Prostate gland (tissue), 2 donors: ENCODE measurements at regions not wholly inside any gene's neighbourhood (a gene's known extent, or its start where the extent isn't known, plus 50 kb on each side); places are given as distances from the start of the nearest gene placed in this dataset.

Experiments used
- DNase-seq: peaks from one replicate; pipeline ENCODE4 v3.0.0-alpha.2; 2019; ENCODE audit warnings: low spot score
- H3K27ac ChIP-seq, 2 donors: fragments of 200-600 bp; sonication (generic); 2 replicates each; pipeline ENCODE4 v1.5.1; 2017 to 2019
- H3K27me3 ChIP-seq: fragments of 200-600 bp; sonication (generic); replicated peaks from 2 replicates; pipeline ENCODE4 v1.5.1; 2019; ENCODE audit not compliant: insufficient read depth
- H3K36me3 ChIP-seq, 2 donors: fragments of 200-600 bp; sonication (generic); 1 replicate in 1 of 2; 2 replicates in 1 of 2; pipeline versions ENCODE4 v1.5.1 to v1.8.1; 2017 to 2019
- H3K4me1 ChIP-seq: fragments of 200-600 bp; sonication (generic); replicated peaks from 2 replicates; pipeline ENCODE4 v1.5.1; 2019
- H3K4me3 ChIP-seq, 2 donors: fragments of 200-600 bp; sonication (generic); 2 replicates each; pipeline ENCODE4 v1.5.1; 2017 to 2019
- H3K9me3 ChIP-seq: fragments of 200-600 bp; sonication (generic); 2 replicates; pipeline ENCODE4 v1.5.1; 2017
- POLR2A ChIP-seq: fragments of 450-650 bp; IDR thresholded peaks from one replicate; pipeline ENCODE4 v1.6.1; 2016; ENCODE audit warnings: antibody characterized with exemption, mild to moderate bottlenecking
- POLR2AphosphoS5 ChIP-seq: sonication (generic); formaldehyde crosslinking; IDR thresholded peaks from one replicate; pipeline ENCODE4 v1.6.1; 2017; ENCODE audit warnings: antibody characterized with exemption
- WGBS: methylation state at CpG from one replicate; pipeline ENCODE4 v1.1.5; 2018; 5-methylcytosine and 5-hydroxymethylcytosine counted together
- intact Hi-C: fragments of 100-400 bp; cut with DNase I; formaldehyde crosslinking; loops from one replicate; pipeline ENCODE4 v1.14.2; 2022
- TF ChIP-seq, protein P1 (sequence below), 4 experiments: fragments of 200-600 bp in 2 of 4; fragments of 450-650 bp in 2 of 4; sonication (generic) in 2 of 4; IDR thresholded peaks; 1 replicate in 3 of 4; 2 replicates in 1 of 4; pipeline ENCODE4 v1.5.1; 2016 to 2019; ENCODE audit warnings: antibody characterized with exemption in 4 of 4, mild to moderate bottlenecking in 2 of 4, moderate library complexity in 2 of 4

DNA sequence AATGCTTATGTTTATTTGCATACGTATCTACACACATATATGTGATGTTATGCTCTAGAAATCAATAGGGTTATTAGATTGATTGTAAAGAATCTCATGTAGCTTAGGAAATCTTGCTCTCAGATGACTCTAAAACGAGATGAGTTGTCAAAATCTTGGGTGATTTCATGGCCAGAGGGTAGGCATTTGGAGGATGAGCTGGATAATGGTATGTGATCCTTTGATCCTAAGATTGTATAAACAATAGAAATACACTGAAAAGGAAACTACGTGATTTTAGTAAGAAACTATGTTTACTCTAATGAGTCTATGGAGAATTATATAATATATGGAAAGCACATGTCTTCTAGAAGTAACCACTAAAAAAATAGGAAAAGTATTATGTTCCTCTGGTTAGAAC, 676.6 kb downstream of the NSUN3 start:
- Histone ChIP-seq H3K27me3 (no peaks in the 10 kb centered on the region), H3K27ac (no peak overlapping the region), H3K4me1 (no peaks in the 10 kb centered on the region), H3K9me3 (no peaks in the 10 kb centered on the region), H3K36me3 (no peaks in the 10 kb centered on the region), H3K4me3 (no peak overlapping the region)
- intact Hi-C loops = no loop called here
- 70% methylated on average over 3 of the region's 3 CpGs for WGBS
- no peak for DNase-seq
- TF ChIP-seq POLR2A = no peak
- no peak for TF ChIP-seq POLR2AphosphoS5
- TF ChIP-seq, protein P1, sequence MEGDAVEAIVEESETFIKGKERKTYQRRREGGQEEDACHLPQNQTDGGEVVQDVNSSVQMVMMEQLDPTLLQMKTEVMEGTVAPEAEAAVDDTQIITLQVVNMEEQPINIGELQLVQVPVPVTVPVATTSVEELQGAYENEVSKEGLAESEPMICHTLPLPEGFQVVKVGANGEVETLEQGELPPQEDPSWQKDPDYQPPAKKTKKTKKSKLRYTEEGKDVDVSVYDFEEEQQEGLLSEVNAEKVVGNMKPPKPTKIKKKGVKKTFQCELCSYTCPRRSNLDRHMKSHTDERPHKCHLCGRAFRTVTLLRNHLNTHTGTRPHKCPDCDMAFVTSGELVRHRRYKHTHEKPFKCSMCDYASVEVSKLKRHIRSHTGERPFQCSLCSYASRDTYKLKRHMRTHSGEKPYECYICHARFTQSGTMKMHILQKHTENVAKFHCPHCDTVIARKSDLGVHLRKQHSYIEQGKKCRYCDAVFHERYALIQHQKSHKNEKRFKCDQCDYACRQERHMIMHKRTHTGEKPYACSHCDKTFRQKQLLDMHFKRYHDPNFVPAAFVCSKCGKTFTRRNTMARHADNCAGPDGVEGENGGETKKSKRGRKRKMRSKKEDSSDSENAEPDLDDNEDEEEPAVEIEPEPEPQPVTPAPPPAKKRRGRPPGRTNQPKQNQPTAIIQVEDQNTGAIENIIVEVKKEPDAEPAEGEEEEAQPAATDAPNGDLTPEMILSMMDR (IDR thresholded peaks at IDR 0.05) = no peak

DNA sequence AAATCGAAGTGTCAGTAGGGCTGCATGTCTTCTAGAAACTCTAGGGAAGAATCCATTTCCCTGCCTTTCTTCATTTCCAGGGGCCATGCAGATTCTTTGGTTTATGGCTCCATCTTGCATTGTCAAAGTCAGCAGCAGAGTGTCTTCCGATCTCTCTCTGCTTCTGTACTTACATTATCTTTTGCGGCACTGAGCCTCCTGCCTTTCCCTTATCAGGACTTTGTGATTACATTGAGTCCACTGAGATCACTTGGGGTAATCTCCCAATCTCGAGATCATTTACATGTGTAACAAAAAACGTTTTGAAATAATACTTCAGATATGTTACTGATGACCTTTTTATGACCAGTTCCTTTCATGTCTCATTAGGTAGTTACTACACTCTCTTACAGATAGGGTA, 695.9 kb downstream of the NSUN3 start:
- Histone ChIP-seq H3K27me3 (no peaks in the 10 kb centered on the region), H3K4me3 (no peak overlapping the region), H3K4me1 (no peaks in the 10 kb centered on the region), H3K36me3 (no peaks in the 10 kb centered on the region), H3K9me3 (no peaks in the 10 kb centered on the region), H3K27ac (no peak overlapping the region)
- TF ChIP-seq POLR2A = no peak
- WGBS = 64% methylated on average over 5 of the region's 5 CpGs
- DNase-seq = no peak
- intact Hi-C loops = no loop called here

DNA sequence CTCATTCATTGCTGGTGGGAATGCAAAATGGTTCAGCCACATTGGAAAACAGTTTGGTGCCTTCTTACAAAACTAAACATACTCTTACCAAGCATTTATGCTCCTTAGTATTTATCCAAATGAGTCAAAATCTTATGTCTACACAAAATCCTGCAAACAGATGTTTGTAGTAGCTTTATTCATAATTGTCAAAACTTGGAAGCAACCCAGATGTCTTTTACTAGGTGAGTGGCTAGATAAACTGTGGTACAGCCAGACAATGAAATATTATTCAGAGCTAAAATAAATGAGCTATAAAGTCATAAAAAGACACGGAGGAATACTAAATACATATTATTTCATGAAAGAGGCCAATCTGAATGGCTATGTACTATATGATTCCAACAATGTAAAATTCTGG, 709.5 kb downstream of the NSUN3 start:
- H3K36me3 ChIP-seq = no peaks in the 10 kb centered on the region
- H3K27ac ChIP-seq = no peak overlapping the region
- TF ChIP-seq POLR2AphosphoS5 (no peak), POLR2A (no peak)
- TF ChIP-seq, protein P1 (IDR thresholded peaks at IDR 0.05) = no peak
- H3K9me3 ChIP-seq = no peaks in the 10 kb centered on the region
- intact Hi-C loops = no loop called here
- no peaks in the 10 kb centered on the region for H3K4me1 ChIP-seq
- no peaks in the 10 kb centered on the region for H3K27me3 ChIP-seq
- 14% methylated on average over 1 of the region's 1 CpG for WGBS
- DNase-seq = no peak
- H3K4me3 ChIP-seq = no peak overlapping the region

DNA sequence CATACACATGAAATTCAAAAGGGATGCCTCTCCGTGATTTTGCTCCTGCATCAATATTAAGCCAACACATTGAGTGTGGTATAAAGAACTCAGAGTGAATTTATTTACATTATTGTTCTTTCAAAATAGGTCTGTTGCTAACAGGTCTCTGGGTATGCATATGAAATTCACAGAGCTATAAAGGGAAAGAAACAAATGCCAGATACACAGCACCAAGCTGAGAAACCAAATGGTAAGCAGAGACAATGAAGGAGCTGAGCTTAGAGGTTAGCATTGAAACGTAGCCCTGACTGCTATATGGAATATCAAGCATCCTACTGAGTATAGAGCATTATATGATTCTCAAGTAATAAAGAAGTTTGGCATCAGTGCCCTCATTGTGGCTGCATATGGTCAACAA, 712.9 kb downstream of the NSUN3 start:
- Histone ChIP-seq H3K36me3 (no peaks in the 10 kb centered on the region), H3K4me1 (no peaks in the 10 kb centered on the region), H3K9me3 (no peaks in the 10 kb centered on the region), H3K27ac (no peak overlapping the region), H3K27me3 (no peaks in the 10 kb centered on the region), H3K4me3 (no peak overlapping the region)
- WGBS = 79% methylated on average over 2 of the region's 2 CpGs
- DNase-seq = no peak
- intact Hi-C loops = no loop called here
- TF ChIP-seq POLR2AphosphoS5 (no peak), POLR2A (no peak)
- TF ChIP-seq, protein P1 (IDR thresholded peaks at IDR 0.05) = no peak

- H3K4me1 ChIP-seq = no peaks in the 10 kb centered on the region
- H3K9me3 ChIP-seq = no peaks in the 10 kb centered on the region
- intact Hi-C loops = no loop called here
- TF ChIP-seq, protein P1 (IDR thresholded peaks at IDR 0.05) = no peak
- 89% methylated on average over 3 of the region's 3 CpGs for WGBS
- H3K36me3 ChIP-seq = no peaks in the 10 kb centered on the region
- DNase-seq = no peak
- H3K4me3 ChIP-seq = no peak overlapping the region
- H3K27me3 ChIP-seq = no peaks in the 10 kb centered on the region
- H3K27ac ChIP-seq = no peak overlapping the region
These were observed 713.6 kb downstream of the NSUN3 start for GRCh38 chr3:94776401-94776915.
